ENCODE measurements at regions not wholly inside any gene's neighbourhood (a gene's known extent, or its start where the extent isn't known, plus 50 kb on each side); places are given as distances from the start of the nearest gene placed in this dataset.

DNA sequence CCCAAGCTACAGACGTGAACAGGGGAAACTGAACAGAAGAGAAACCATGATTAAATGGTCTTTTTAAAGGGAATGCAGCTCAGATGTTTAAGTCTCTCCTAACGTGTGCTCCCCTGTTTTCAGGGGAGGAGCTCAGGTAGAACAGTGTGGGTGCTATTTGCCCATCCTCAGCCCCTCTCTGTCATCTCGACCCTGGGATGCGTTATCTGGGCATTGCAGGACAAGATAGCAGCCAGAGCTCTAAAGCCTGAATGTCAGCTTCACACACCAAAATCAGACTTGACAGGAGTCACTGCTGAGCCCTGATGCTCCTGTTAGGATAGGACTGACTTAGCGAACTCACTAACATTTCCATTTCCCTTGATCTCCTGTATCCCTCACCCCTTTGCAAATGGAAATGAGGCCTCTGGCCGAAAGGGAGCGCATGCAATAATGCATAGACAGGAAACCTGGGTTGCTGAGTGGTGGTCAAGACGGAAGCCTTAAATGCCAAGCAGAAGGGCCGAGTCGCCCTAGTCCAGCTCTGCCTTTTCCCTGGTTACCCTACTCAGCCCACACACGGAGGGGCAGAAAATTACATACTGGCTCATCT lies 234.9 kb upstream of the TPM1 start:
- no peaks in the 10 kb centered on the region for H3K4me1 ChIP-seq (ENCODE audit: insufficient read depth, low read length, poor library complexity, severe bottlenecking)
- no TSS peak for BruUV-seq (replicated peaks)
- no peaks in the 10 kb centered on the region for H3K79me2 ChIP-seq (ENCODE audit: insufficient read depth, low read depth, low read length)
- no peaks in the 10 kb centered on the region for H3K9me2 ChIP-seq (ENCODE audit: insufficient read depth, low read length)
- ChIA-PET CTCF (ENCODE audit: unreplicated experiment) (no interaction called here), POLR2A (no interaction called here)
- no peak overlapping the region for H3K4me2 ChIP-seq (ENCODE audit: low read length)
- intact Hi-C loops (cut with micrococcal nuclease; ENCODE audit: unreplicated experiment): no loop called here
- no peaks in the 10 kb centered on the region for H3K9me3 ChIP-seq (ENCODE audit: low read length)
- no peak for DNase-seq (ENCODE audit: low spot score)
- H3K4me3 ChIP-seq (ENCODE audit: low read depth, low read length, poor library complexity, severe bottlenecking): no peak overlapping the region
- no peaks in the 10 kb centered on the region for H4K20me1 ChIP-seq (ENCODE audit: insufficient read depth, low read length)
- H3K27ac ChIP-seq (ENCODE audit: low read depth, low read length, poor library complexity, severe bottlenecking): no peak overlapping the region
- TF ChIP-seq EZH2phosphoT487 (IDR thresholded peaks at IDR 0.05; ENCODE audit: borderline replicate concordance, low read depth, low read length) (no peak), CTCF (conservative IDR thresholded peaks at IDR 0.05; ENCODE audit: low read length) (no peak)
- no peak overlapping the region for H2AFZ ChIP-seq (ENCODE audit: low read length)
- no peaks in the 10 kb centered on the region for H3K36me3 ChIP-seq (ENCODE audit: insufficient read depth, low read length)

GRCh38 chr15:62809115-62809967 lies 233.2 kb upstream of the TPM1 start:
- Histone ChIP-seq H3K79me2 (ENCODE audit: insufficient read depth, low read depth, low read length) (no peaks in the 10 kb centered on the region), H3K4me1 (ENCODE audit: insufficient read depth, low read length, poor library complexity, severe bottlenecking) (no peaks in the 10 kb centered on the region), H2AFZ (ENCODE audit: low read length) (no peak overlapping the region), H3K4me3 (ENCODE audit: low read depth, low read length, poor library complexity, severe bottlenecking) (no peak overlapping the region), H3K36me3 (ENCODE audit: insufficient read depth, low read length) (no peaks in the 10 kb centered on the region), H3K27ac (ENCODE audit: low read depth, low read length, poor library complexity, severe bottlenecking) (no peak overlapping the region), H3K4me2 (ENCODE audit: low read length) (no peak overlapping the region), H4K20me1 (ENCODE audit: insufficient read depth, low read length) (no peaks in the 10 kb centered on the region), H3K9me2 (ENCODE audit: insufficient read depth, low read length) (no peaks in the 10 kb centered on the region), H3K9me3 (ENCODE audit: low read length) (no peaks in the 10 kb centered on the region)
- no peak for DNase-seq (ENCODE audit: low spot score)
- intact Hi-C loops (cut with micrococcal nuclease; ENCODE audit: unreplicated experiment): no loop called here
- no TSS peak for BruUV-seq (replicated peaks)
- TF ChIP-seq EZH2phosphoT487 (IDR thresholded peaks at IDR 0.05; ENCODE audit: borderline replicate concordance, low read depth, low read length): no peak
- TF ChIP-seq CTCF (conservative IDR thresholded peaks at IDR 0.05; ENCODE audit: low read length): no peak
- POLR2A ChIA-PET: no interaction called here
- CTCF ChIA-PET (ENCODE audit: unreplicated experiment): no interaction called here

DNA sequence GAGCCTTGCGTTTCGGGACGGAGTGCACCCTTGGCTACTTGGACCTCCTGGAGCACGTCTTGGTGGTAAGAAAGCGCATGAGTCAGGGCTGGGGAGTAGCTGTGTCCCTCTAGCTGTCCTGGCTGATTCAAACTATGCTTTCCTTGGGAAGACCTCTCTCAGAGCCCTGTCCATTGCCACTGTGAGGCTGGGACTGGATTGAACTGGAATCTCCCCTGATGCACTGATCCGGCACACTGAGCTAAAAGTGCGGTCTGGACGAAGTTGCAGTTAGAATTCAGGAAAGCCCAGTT lies 232.6 kb upstream of the TPM1 start:
- no peak overlapping the region for H3K4me2 ChIP-seq (ENCODE audit: low read length)
- ChIA-PET CTCF (ENCODE audit: unreplicated experiment) (no interaction called here), POLR2A (no interaction called here)
- H3K4me1 ChIP-seq (ENCODE audit: insufficient read depth, low read length, poor library complexity, severe bottlenecking): no peaks in the 10 kb centered on the region
- no peak for DNase-seq (ENCODE audit: low spot score)
- TF ChIP-seq CTCF (conservative IDR thresholded peaks at IDR 0.05; ENCODE audit: low read length) (no peak), EZH2phosphoT487 (IDR thresholded peaks at IDR 0.05; ENCODE audit: borderline replicate concordance, low read depth, low read length) (no peak)
- H3K27ac ChIP-seq (ENCODE audit: low read depth, low read length, poor library complexity, severe bottlenecking): no peak overlapping the region
- H3K79me2 ChIP-seq (ENCODE audit: insufficient read depth, low read depth, low read length): no peaks in the 10 kb centered on the region
- H2AFZ ChIP-seq (ENCODE audit: low read length): no peak overlapping the region
- no TSS peak for BruUV-seq (replicated peaks)
- H4K20me1 ChIP-seq (ENCODE audit: insufficient read depth, low read length): no peaks in the 10 kb centered on the region
- no peak overlapping the region for H3K4me3 ChIP-seq (ENCODE audit: low read depth, low read length, poor library complexity, severe bottlenecking)
- intact Hi-C loops (cut with micrococcal nuclease; ENCODE audit: unreplicated experiment): no loop called here
- no peaks in the 10 kb centered on the region for H3K9me3 ChIP-seq (ENCODE audit: low read length)
- H3K36me3 ChIP-seq (ENCODE audit: insufficient read depth, low read length): no peaks in the 10 kb centered on the region
- H3K9me2 ChIP-seq (ENCODE audit: insufficient read depth, low read length): no peaks in the 10 kb centered on the region
